Lower leg skin (tissue), 4 donors: ENCODE measurements at regions not wholly inside any gene's neighbourhood (a gene's known extent, or its start where the extent isn't known, plus 50 kb on each side); places are given as distances from the start of the nearest gene placed in this dataset.

Source experiments
- DNase-seq, 2 donors: peaks; one replicate each; pipeline ENCODE4 v3.0.0-alpha.2; 2019; ENCODE audit warnings: low spot score in 2 of 2
- H3K4me3 ChIP-seq: fragments of 200-600 bp; sonication (generic); 2 replicates; pipeline ENCODE4 v1.5.1; 2017; ENCODE audit warnings: mild to moderate bottlenecking, low read depth; ENCODE audit not compliant: poor library complexity, severe bottlenecking
- CTCF ChIP-seq, 3 donors: fragments of 450-650 bp; IDR thresholded peaks; one replicate each; pipeline ENCODE4 v1.5.1; 2016; ENCODE audit warnings: antibody characterized with exemption in 3 of 3, mild to moderate bottlenecking in 3 of 3, moderate library complexity in 2 of 3
- POLR2A ChIP-seq, 2 donors: fragments of 450-650 bp; IDR thresholded peaks; one replicate each; pipeline ENCODE4 v1.6.1; 2016 to 2017; ENCODE audit warnings: antibody characterized with exemption in 2 of 2, mild to moderate bottlenecking in 1 of 2, moderate library complexity in 1 of 2
- WGBS, 2 donors: methylation state at CpG; one replicate each; pipeline ENCODE4 v1.1.5; 2018; 5-methylcytosine and 5-hydroxymethylcytosine counted together
- intact Hi-C: fragments of 100-400 bp; cut with DNase I; formaldehyde crosslinking; loops from one replicate; pipeline ENCODE4 v1.15.0; 2023; ENCODE audit warnings: low total_unique reads

DNA sequence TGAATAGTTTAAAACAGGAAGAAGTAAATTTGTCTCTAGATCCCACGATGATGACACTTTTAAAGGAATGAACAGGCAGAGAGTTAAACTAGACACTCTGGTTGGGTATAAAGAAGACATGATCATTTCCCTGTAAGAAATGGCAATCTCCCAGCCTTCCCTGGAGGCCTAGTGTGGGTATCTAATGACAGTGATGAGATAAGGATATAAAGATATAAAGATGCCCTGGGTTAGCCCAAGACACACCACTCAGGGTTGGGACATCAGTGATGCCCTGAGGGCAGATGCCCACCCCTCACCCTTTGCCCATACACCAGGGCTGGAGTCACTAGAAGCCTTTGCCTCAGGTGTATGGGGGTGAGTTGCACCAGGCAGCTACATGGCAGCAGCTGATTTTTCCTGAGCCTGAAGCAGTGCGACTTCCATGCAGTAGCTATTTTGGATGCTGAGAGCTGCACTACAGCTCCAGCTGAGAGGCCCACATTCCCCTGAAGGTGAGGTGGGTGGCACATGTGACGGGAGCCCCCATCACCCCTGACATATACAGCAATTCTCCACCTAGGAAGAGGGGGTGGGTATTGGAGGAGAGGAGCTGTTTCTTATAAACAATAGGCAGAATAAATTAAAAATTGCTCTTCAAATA, 177.5 kb downstream of the NDFIP2 start:
- intact Hi-C loops, result no loop called here
- 36 to 44% methylated on average over 3 of the region's 3 CpGs for WGBS, 2 donors
- no peak for DNase-seq
- H3K4me3 ChIP-seq, result no peak overlapping the region
- TF ChIP-seq POLR2A (IDR thresholded peaks at IDR 0.05) (no peak), CTCF (IDR thresholded peaks at IDR 0.05) (no peak)

DNA sequence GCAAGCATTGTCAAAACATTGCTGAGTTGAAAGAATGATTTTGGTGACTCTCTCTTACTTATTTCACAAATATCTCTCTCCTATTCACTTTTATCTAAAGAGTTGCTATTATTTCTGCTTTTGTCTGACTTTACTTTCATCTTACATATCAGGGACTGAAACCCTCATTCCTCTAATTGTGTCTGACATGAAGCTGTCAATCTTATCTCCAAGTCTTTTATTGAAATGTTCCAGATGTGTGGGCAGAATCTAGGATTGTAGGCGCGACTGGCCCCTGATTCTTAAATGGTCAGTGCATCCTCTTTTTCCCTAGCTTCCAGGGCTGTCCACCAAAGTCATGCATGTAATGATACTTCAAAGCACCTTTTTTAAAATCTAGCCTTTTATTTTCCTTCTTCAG, 174.6 kb downstream of the NDFIP2 start:
- no peak overlapping the region for H3K4me3 ChIP-seq
- DNase-seq, result no peak
- intact Hi-C loops, result no loop called here
- 88 to 90% methylated on average over 2 of the region's 2 CpGs for WGBS, 2 donors
- no peak for TF ChIP-seq POLR2A (IDR thresholded peaks at IDR 0.05)
- TF ChIP-seq CTCF (IDR thresholded peaks at IDR 0.05), result no peak

DNA sequence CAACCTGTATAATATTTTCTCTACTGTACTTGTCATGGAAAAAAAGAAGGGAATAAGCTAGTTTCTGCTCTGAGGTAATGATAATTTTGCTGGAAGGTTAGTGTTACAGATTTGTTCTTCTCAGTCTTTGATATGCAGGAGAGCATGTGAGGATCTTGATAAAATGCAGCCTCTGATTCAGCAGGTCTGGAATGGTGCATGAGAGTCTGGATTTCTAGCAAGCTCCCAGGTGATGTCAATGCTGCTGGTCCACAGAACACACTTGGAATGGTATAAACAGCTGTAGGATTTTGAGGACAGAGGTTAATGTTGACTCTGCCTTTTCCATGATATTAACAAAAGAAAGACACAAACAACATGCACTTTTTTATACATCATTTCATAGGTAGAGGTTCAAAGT, 173.6 kb downstream of the NDFIP2 start:
- intact Hi-C loops, result no loop called here
- no peak overlapping the region for H3K4me3 ChIP-seq
- no peak for TF ChIP-seq POLR2A (IDR thresholded peaks at IDR 0.05)
- no peak for TF ChIP-seq CTCF (IDR thresholded peaks at IDR 0.05)
- no peak for DNase-seq

- DNase-seq, result no peak
- no peak for TF ChIP-seq POLR2A (IDR thresholded peaks at IDR 0.05)
- intact Hi-C loops, result no loop called here
- 67 to 70% methylated on average over 4 of the region's 4 CpGs for WGBS, 2 donors
- no peak overlapping the region for H3K4me3 ChIP-seq
Measured at GRCh38 chr13:79650688-79651087, 169.7 kb downstream of the NDFIP2 start.

GRCh38 chr13:79648191-79648590, 167.2 kb downstream of the NDFIP2 start:
- 84 to 96% methylated on average over 1 of the region's 1 CpG for WGBS, 2 donors
- intact Hi-C loops, result no loop called here
- DNase-seq, result no peak
- H3K4me3 ChIP-seq, result no peak overlapping the region
- TF ChIP-seq POLR2A (IDR thresholded peaks at IDR 0.05), result no peak
- TF ChIP-seq CTCF (IDR thresholded peaks at IDR 0.05), result no peak

- no peak overlapping the region for H3K4me3 ChIP-seq
- 39 to 49% methylated on average over 2 of the region's 2 CpGs for WGBS, 2 donors
- DNase-seq, result peak in 1 of 2 donors; percentile 68
- intact Hi-C loops, result no loop called here
- no peak for TF ChIP-seq CTCF (IDR thresholded peaks at IDR 0.05)
- TF ChIP-seq POLR2A (IDR thresholded peaks at IDR 0.05), result no peak
Measured at GRCh38 chr13:79647533-79647932, 166.6 kb downstream of the NDFIP2 start.
